Sigmoid colon (tissue), 4 donors: ENCODE measurements at regions not wholly inside any gene's neighbourhood (a gene's known extent, or its start where the extent isn't known, plus 50 kb on each side); places are given as distances from the start of the nearest gene placed in this dataset.
"Not testable (repeated sequence)": the region's sequence is repeated elsewhere in the genome, so short reads cannot be mapped to it uniquely, and the experiment has no call there.

Experiments
- POLR2A ChIP-seq, 2 donors: fragments of 450-650 bp; IDR thresholded peaks; one replicate each; pipeline ENCODE4 v1.6.1; 2016; ENCODE audit warnings: antibody characterized with exemption in 2 of 2, mild to moderate bottlenecking in 2 of 2, moderate library complexity in 2 of 2
- POLR2AphosphoS5 ChIP-seq, 4 donors: sonication (generic); formaldehyde crosslinking; IDR thresholded peaks; one replicate each; pipeline ENCODE4 v1.6.1; 2017; ENCODE audit warnings: antibody characterized with exemption in 4 of 4
- TF ChIP-seq, protein P1 (sequence below), 4 experiments: fragments of 450-650 bp in 3 of 4; fragments of 200-600 bp in 1 of 4; IDR thresholded peaks; one replicate each; pipeline ENCODE4 v1.5.1; 2016 to 2019; ENCODE audit warnings: antibody characterized with exemption in 4 of 4, mild to moderate bottlenecking in 3 of 4, moderate library complexity in 2 of 4

DNA sequence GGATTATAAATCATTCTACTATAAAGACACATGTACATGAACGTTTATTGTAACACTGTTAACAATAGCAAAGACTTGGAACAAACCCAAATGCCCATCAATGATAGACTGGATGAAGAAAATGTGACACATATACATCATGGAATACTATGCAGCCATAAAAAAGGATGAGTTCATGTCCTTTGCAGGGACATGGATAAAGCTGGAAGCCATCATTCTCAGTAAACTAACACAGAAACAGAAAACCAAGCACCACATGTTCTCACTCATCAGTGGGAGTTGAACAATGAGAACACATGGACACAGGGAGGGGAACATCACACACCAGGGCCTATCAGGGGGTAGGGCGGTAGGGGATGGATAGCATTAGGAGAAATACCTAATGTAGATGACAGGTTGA lies 202.7 kb downstream of the ENC1 start:
- TF ChIP-seq, protein P1, sequence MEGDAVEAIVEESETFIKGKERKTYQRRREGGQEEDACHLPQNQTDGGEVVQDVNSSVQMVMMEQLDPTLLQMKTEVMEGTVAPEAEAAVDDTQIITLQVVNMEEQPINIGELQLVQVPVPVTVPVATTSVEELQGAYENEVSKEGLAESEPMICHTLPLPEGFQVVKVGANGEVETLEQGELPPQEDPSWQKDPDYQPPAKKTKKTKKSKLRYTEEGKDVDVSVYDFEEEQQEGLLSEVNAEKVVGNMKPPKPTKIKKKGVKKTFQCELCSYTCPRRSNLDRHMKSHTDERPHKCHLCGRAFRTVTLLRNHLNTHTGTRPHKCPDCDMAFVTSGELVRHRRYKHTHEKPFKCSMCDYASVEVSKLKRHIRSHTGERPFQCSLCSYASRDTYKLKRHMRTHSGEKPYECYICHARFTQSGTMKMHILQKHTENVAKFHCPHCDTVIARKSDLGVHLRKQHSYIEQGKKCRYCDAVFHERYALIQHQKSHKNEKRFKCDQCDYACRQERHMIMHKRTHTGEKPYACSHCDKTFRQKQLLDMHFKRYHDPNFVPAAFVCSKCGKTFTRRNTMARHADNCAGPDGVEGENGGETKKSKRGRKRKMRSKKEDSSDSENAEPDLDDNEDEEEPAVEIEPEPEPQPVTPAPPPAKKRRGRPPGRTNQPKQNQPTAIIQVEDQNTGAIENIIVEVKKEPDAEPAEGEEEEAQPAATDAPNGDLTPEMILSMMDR (IDR thresholded peaks at IDR 0.05): not testable (repeated sequence)
- not testable (repeated sequence) for TF ChIP-seq POLR2AphosphoS5, POLR2A (IDR thresholded peaks at IDR 0.05)
